Loucy (cell line): ENCODE measurements at regions not wholly inside any gene's neighbourhood (a gene's known extent, or its start where the extent isn't known, plus 50 kb on each side); places are given as distances from the start of the nearest gene placed in this dataset.

Experiments used
- EZH2phosphoT487 ChIP-seq: fragments of 200-600 bp; IDR thresholded peaks from 2 replicates; pipeline ENCODE4 v1.6.1; 2018; ENCODE audit warnings: antibody characterized with exemption, mild to moderate bottlenecking, moderate library complexity, borderline replicate concordance
- TF ChIP-seq, protein P1 (sequence below): fragments of 200-600 bp; sonication (generic); conservative IDR thresholded peaks from 2 replicates; pipeline ENCODE4 v1.5.1; 2014; ENCODE audit warnings: mild to moderate bottlenecking, antibody characterized with exemption, low read length

DNA sequence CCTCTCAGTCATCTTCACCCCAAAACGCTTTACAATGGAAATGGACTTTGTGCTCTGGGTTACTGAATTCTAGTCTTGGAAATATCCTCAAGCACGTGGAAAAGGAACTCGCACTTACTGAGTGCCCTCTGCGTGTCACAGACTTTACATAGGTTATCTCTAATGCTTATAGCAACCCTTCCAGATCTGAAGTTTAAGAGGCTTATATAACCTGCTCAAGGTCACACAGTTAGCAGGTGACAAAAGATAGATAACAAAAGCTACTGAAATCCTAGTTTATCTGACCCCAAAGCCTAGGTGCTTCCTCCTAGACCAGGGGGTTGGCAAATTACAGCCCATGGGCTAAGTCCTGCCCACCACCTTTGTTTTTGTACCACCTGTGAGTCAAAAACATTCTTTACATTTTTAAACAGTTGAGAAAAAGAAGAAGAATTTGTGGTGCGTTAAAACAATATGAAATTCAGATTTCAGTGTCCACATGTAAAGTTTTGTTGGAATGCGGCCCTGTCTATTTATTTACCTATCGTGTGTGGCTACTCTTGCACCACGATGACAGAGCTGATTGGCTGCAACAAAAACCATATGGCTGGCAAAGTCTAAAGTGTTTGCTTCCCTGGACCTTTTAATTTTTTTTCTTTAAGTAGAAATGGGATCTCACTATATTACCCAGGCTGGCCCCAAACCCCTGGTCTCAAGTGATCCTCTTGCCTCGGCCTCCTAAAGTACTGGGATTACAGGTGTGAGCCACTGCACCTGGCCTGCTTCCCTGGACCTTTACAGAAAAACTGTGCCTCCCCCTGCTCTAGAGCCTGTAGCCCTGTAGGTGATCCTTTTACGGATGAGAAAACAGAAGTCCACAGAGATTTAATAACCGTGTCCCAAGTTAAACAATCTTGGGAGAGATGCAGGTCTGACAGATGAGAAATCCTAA lies 110.2 kb upstream of the RREB1 start:
- TF ChIP-seq, protein P1, sequence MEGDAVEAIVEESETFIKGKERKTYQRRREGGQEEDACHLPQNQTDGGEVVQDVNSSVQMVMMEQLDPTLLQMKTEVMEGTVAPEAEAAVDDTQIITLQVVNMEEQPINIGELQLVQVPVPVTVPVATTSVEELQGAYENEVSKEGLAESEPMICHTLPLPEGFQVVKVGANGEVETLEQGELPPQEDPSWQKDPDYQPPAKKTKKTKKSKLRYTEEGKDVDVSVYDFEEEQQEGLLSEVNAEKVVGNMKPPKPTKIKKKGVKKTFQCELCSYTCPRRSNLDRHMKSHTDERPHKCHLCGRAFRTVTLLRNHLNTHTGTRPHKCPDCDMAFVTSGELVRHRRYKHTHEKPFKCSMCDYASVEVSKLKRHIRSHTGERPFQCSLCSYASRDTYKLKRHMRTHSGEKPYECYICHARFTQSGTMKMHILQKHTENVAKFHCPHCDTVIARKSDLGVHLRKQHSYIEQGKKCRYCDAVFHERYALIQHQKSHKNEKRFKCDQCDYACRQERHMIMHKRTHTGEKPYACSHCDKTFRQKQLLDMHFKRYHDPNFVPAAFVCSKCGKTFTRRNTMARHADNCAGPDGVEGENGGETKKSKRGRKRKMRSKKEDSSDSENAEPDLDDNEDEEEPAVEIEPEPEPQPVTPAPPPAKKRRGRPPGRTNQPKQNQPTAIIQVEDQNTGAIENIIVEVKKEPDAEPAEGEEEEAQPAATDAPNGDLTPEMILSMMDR, result no peak
- no peak for TF ChIP-seq EZH2phosphoT487
